ENCODE measurements at regions not wholly inside any gene's neighbourhood (a gene's known extent, or its start where the extent isn't known, plus 50 kb on each side); places are given as distances from the start of the nearest gene placed in this dataset.

DNA sequence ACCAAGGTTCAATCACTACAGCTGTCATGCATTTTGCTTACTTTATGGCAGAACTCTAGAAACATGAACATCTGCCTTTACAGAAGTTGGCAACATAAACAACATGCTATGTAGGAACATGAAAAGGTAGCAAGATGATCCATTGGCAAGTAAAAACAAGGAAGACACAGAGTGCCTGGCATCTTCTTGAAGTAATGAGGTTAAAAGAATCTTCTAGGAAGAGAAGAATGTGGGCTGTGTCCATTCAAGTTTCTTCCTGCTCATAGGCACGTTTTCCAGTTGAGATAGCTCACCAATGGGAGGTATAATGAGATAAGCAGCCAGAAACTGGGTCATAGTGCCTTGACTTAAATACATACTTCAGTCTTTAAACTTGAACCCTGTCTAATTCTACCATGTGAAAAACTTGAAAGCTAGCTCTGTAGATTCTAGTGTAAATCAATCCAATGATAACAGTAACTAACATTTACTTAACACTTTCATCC is 109.4 kb upstream of the PRLR start:
- TF ChIP-seq, protein P1, sequence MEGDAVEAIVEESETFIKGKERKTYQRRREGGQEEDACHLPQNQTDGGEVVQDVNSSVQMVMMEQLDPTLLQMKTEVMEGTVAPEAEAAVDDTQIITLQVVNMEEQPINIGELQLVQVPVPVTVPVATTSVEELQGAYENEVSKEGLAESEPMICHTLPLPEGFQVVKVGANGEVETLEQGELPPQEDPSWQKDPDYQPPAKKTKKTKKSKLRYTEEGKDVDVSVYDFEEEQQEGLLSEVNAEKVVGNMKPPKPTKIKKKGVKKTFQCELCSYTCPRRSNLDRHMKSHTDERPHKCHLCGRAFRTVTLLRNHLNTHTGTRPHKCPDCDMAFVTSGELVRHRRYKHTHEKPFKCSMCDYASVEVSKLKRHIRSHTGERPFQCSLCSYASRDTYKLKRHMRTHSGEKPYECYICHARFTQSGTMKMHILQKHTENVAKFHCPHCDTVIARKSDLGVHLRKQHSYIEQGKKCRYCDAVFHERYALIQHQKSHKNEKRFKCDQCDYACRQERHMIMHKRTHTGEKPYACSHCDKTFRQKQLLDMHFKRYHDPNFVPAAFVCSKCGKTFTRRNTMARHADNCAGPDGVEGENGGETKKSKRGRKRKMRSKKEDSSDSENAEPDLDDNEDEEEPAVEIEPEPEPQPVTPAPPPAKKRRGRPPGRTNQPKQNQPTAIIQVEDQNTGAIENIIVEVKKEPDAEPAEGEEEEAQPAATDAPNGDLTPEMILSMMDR (IDR thresholded peaks at IDR 0.05) = no peak
- no peak for TF ChIP-seq POLR2A (IDR thresholded peaks at IDR 0.05)
